ENCODE measurements at regions not wholly inside any gene's neighbourhood (a gene's known extent, or its start where the extent isn't known, plus 50 kb on each side); places are given as distances from the start of the nearest gene placed in this dataset.

DNA sequence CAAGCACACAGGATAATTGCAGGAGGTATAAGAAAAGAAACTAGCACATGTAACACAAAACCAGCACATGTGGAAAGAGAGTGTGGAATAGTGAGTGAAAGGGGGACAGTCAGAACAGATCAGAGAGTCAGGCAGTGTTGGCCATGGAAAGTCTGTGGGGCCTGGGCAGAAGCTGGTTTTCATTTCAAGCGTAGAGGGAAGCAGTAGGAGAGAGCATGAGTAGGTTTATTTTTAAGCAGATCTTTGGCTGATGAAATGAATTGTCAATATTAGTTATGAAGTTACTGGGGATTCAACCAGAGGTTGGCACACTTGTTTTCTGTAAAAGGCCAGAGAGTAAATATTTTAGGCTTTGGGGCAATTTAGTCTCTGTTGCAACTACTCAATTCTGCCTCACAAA, 283.1 kb downstream of the SMARCA2 start (continued):
- no peak for TF ChIP-seq ZNF207 (IDR thresholded peaks at IDR 0.05; ENCODE audit: borderline replicate concordance)

DNA sequence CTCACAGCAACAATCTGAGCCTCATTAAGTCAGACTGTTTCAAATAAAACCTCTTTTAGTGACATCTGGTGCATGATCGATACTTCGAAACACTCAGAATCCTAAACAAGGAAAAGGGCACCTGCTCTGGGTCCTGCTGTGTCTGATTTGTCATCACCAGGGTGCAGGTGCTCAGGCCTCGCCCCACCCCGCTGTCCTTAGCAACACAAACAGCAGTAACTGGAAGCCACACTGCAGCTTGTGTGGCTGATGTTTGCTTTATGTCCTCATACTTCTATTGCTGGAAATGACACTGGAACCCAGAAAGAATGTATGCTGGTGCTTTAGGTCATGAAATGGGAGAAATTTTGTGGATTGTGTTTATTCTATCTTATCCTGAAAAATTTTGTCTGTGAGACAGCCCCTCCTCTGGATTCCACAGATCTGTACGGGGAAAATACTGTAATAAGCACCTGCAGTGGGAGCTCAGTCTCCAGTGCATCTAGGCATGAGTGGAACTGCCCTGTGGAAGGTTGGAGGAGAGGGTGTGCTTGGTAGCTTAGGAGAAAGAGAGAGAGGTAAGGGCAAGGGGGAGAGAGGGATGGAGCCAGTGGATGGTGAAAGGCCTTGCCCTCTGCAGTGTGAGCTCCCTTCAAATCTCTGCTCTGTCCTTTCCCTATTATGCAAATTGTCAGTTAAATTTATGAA, 284.2 kb downstream of the SMARCA2 start:
- ChIA-PET POLR2A (no interaction called here), SMC1A (ENCODE audit: uncharacterized antibody, unreplicated experiment) (no interaction called here), RAD21 (ENCODE audit: unreplicated experiment) (no interaction called here), CTCF (no interaction called here)
- Histone ChIP-seq H3K4me3 (no peak overlapping the region), H3K4me1 (ENCODE audit: control insufficient read depth, insufficient read depth, low read length) (no peaks in the 10 kb centered on the region), H4K20me1 (ENCODE audit: control insufficient read depth, insufficient read depth) (no peaks in the 10 kb centered on the region), H3K4me2 (ENCODE audit: control insufficient read depth, insufficient read depth) (no peak overlapping the region), H3K27me3 (replicated peaks in 1 of 2; ENCODE audit: control insufficient read depth in 2 of 2, insufficient read depth in 2 of 2, low read length in 1 of 2) (peaks cover 0 to 2% of the 10 kb centered on the region in 2 experiments; a peak in 1 of 4 replicates), H2AFZ (ENCODE audit: control insufficient read depth, low read depth, low read length) (no peak overlapping the region), H3K79me2 (ENCODE audit: control insufficient read depth, insufficient read depth, low read length) (no peaks in the 10 kb centered on the region), H3K36me3 (ENCODE audit: control insufficient read depth in 2 of 2, insufficient read depth in 2 of 2, low read length in 1 of 2) (no peaks in the 10 kb centered on the region), H3K9me3 (replicated peaks; ENCODE audit: control insufficient read depth, insufficient read depth, low read length) (no peaks in the 10 kb centered on the region; the same call in 2 of the 3 replicates), H3K9ac (ENCODE audit: control insufficient read depth, insufficient read depth, low read length) (no peak overlapping the region), H3K27ac (ENCODE audit: control insufficient read depth, insufficient read depth) (no peak overlapping the region)
- ATAC-seq (no peak), FAIRE-seq (no peak), DNase-seq (ENCODE audit: low read depth, low spot score) (no peak)
- BruUV-seq (replicated peaks), result no TSS peak
- 38% methylated on average over 5 of the region's 5 CpGs for WGBS (ENCODE audit: insufficient coverage, insufficient replicate concordance, low lambda C conversion rate, missing lambda C conversion rate)
- in situ Hi-C loops (cut with MboI) (no loop called here), intact Hi-C loops (cut with micrococcal nuclease; ENCODE audit: unreplicated experiment) (no loop called here)
- TF ChIP-seq LARP7 (IDR thresholded peaks at IDR 0.05), result no peak
- no peak for TF ChIP-seq CBFB (IDR thresholded peaks at IDR 0.05; ENCODE audit: low read depth)
- no peak for TF ChIP-seq PAX8 (IDR thresholded peaks at IDR 0.05)
- TF ChIP-seq, protein P1, sequence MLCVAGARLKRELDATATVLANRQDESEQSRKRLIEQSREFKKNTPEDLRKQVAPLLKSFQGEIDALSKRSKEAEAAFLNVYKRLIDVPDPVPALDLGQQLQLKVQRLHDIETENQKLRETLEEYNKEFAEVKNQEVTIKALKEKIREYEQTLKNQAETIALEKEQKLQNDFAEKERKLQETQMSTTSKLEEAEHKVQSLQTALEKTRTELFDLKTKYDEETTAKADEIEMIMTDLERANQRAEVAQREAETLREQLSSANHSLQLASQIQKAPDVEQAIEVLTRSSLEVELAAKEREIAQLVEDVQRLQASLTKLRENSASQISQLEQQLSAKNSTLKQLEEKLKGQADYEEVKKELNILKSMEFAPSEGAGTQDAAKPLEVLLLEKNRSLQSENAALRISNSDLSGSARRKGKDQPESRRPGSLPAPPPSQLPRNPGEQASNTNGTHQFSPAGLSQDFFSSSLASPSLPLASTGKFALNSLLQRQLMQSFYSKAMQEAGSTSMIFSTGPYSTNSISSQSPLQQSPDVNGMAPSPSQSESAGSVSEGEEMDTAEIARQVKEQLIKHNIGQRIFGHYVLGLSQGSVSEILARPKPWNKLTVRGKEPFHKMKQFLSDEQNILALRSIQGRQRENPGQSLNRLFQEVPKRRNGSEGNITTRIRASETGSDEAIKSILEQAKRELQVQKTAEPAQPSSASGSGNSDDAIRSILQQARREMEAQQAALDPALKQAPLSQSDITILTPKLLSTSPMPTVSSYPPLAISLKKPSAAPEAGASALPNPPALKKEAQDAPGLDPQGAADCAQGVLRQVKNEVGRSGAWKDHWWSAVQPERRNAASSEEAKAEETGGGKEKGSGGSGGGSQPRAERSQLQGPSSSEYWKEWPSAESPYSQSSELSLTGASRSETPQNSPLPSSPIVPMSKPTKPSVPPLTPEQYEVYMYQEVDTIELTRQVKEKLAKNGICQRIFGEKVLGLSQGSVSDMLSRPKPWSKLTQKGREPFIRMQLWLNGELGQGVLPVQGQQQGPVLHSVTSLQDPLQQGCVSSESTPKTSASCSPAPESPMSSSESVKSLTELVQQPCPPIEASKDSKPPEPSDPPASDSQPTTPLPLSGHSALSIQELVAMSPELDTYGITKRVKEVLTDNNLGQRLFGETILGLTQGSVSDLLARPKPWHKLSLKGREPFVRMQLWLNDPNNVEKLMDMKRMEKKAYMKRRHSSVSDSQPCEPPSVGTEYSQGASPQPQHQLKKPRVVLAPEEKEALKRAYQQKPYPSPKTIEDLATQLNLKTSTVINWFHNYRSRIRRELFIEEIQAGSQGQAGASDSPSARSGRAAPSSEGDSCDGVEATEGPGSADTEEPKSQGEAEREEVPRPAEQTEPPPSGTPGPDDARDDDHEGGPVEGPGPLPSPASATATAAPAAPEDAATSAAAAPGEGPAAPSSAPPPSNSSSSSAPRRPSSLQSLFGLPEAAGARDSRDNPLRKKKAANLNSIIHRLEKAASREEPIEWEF (IDR thresholded peaks at IDR 0.05; ENCODE audit: insufficient replicate concordance, low read depth, low read length), result no peak
